GM23338 (cell line): ENCODE measurements at regions not wholly inside any gene's neighbourhood (a gene's known extent, or its start where the extent isn't known, plus 50 kb on each side); places are given as distances from the start of the nearest gene placed in this dataset.

Experiments used
- ATAC-seq: fragments of 200-7000 bp; cut with Tn5 transposase; 3 replicates; pipeline ENCODE4 v1.9.1; 2020
- DNase-seq: peaks from one replicate; pipeline ENCODE4 v3.0.0-alpha.2; 2015; ENCODE audit warnings: low spot score
- H2AFZ ChIP-seq: fragments of 200-600 bp; sonication (generic); 2 replicates; pipeline ENCODE4 v1.8.0; 2016; ENCODE audit warnings: antibody characterized with exemption, mild to moderate bottlenecking, moderate library complexity
- H3F3A ChIP-seq: fragments of 200-600 bp; sonication (generic); replicated peaks from 2 replicates; pipeline ENCODE4 v1.8.0; 2017; ENCODE audit warnings: antibody characterized with exemption, mixed run types, low read depth
- H3K27ac ChIP-seq: fragments of 200-600 bp; sonication (generic); 2 replicates; pipeline ENCODE4 v1.6.1; 2016; ENCODE audit warnings: low read depth
- H3K27me3 ChIP-seq: fragments of 200-600 bp; sonication (generic); 2 replicates; pipeline ENCODE4 v1.8.0; 2016; ENCODE audit warnings: mild to moderate bottlenecking, mixed run types, moderate library complexity; ENCODE audit not compliant: insufficient read depth
- H3K36me3 ChIP-seq: fragments of 200-600 bp; sonication (generic); 2 replicates; pipeline ENCODE4 v1.8.0; 2016; ENCODE audit warnings: mild to moderate bottlenecking; ENCODE audit not compliant: insufficient read depth
- H3K4me1 ChIP-seq: fragments of 200-600 bp; sonication (generic); 2 replicates; pipeline ENCODE4 v1.8.0; 2016; ENCODE audit warnings: mild to moderate bottlenecking, moderate library complexity; ENCODE audit not compliant: insufficient read depth
- H3K4me2 ChIP-seq: fragments of 200-600 bp; sonication (generic); 2 replicates; pipeline ENCODE4 v1.7.1; 2017; ENCODE audit warnings: mixed run types
- H3K4me3 ChIP-seq: fragments of 200-600 bp; sonication (generic); 2 replicates; pipeline ENCODE4 v1.6.1; 2016; ENCODE audit warnings: mixed run types
- H3K79me2 ChIP-seq: fragments of 200-600 bp; sonication (generic); replicated peaks from 2 replicates; pipeline ENCODE4 v1.8.0; 2017; ENCODE audit warnings: mild to moderate bottlenecking; ENCODE audit not compliant: insufficient read depth
- H3K9me2 ChIP-seq: fragments of 200-600 bp; sonication (generic); 2 replicates; pipeline ENCODE4 v1.8.0; 2017; ENCODE audit not compliant: insufficient read depth
- H4K20me1 ChIP-seq: fragments of 200-600 bp; sonication (generic); replicated peaks from 2 replicates; pipeline ENCODE4 v1.8.0; 2017; ENCODE audit warnings: mild to moderate bottlenecking; ENCODE audit not compliant: insufficient read depth
- H3K27ac Mint-ChIP-seq: 2 replicates; pipeline ENCODE4 v1.8.0; 2020; ENCODE audit warnings: inconsistent platforms, mild to moderate bottlenecking, moderate library complexity, mixed read lengths
- H3K27me3 Mint-ChIP-seq: 3 replicates; pipeline ENCODE4 v1.8.0; 2022; ENCODE audit warnings: low read depth, mild to moderate bottlenecking, moderate library complexity, mixed read lengths, inconsistent platforms; ENCODE audit not compliant: insufficient read depth, poor library complexity
- H3K36me3 Mint-ChIP-seq: 3 replicates; pipeline ENCODE4 v1.8.0; 2021; ENCODE audit warnings: low read depth, mild to moderate bottlenecking, inconsistent platforms, moderate library complexity, mixed read lengths
- H3K4me1 Mint-ChIP-seq: 3 replicates; pipeline ENCODE4 v1.8.0; 2020; ENCODE audit warnings: mild to moderate bottlenecking, inconsistent platforms, mixed read lengths
- H3K4me3 Mint-ChIP-seq: 3 replicates; pipeline ENCODE4 v1.8.0; 2021; ENCODE audit warnings: moderate library complexity, mild to moderate bottlenecking, inconsistent platforms, mixed read lengths
- H3K9me3 Mint-ChIP-seq: 3 replicates; pipeline ENCODE4 v1.8.0; 2020; ENCODE audit warnings: moderate library complexity, mild to moderate bottlenecking, inconsistent platforms, mixed read lengths
- CREB1 ChIP-seq: fragments of 250-450 bp; sonication (Bioruptor Pico); IDR thresholded peaks from 2 replicates; pipeline ENCODE4 v1.5.0; 2020; ENCODE audit warnings: low read depth, mild to moderate bottlenecking, moderate library complexity
- EZH2phosphoT487 ChIP-seq: fragments of 200-600 bp; sonication (generic); IDR thresholded peaks from one replicate; pipeline ENCODE4 v1.8.1; 2018; ENCODE audit warnings: antibody characterized with exemption; ENCODE audit not compliant: unreplicated experiment
- JUNB ChIP-seq: IDR thresholded peaks from one replicate; pipeline ENCODE4 v1.6.1; 2016; ENCODE audit warnings: antibody characterized with exemption; ENCODE audit not compliant: unreplicated experiment
- NANOG ChIP-seq: IDR thresholded peaks from 2 replicates; pipeline ENCODE4 v1.6.1; 2016; ENCODE audit warnings: antibody characterized with exemption, borderline replicate concordance
- POLR2AphosphoS5 ChIP-seq: IDR thresholded peaks from 2 replicates; pipeline ENCODE4 v1.6.1; 2016; ENCODE audit warnings: antibody characterized with exemption, low read depth
- STAT1 ChIP-seq: IDR thresholded peaks from one replicate; pipeline ENCODE4 v1.6.1; 2016; ENCODE audit warnings: antibody characterized with exemption; ENCODE audit not compliant: unreplicated experiment
- ZNF331 ChIP-seq: fragments of 250-450 bp; sonication (Bioruptor Pico); IDR thresholded peaks from 2 replicates; pipeline ENCODE4 v1.5.0; 2020; ENCODE audit warnings: low read depth, mild to moderate bottlenecking, moderate library complexity
- TF ChIP-seq, protein P1 (sequence below): IDR thresholded peaks from one replicate; pipeline ENCODE4 v1.6.1; 2018; ENCODE audit warnings: antibody characterized with exemption; ENCODE audit not compliant: unreplicated experiment
- TF ChIP-seq, protein P2 (sequence below): IDR thresholded peaks from 2 replicates; pipeline ENCODE4 v1.6.1; 2016; ENCODE audit warnings: antibody characterized with exemption
- TF ChIP-seq, protein P3 (sequence below), 2 experiments: fragments of 200-600 bp in 1 of 2; sonication (generic) in 1 of 2; conservative IDR thresholded peaks; 2 replicates each; pipeline versions ENCODE4 v1.5.1 to v1.6.1; 2016 to 2017; ENCODE audit warnings: antibody characterized with exemption in 2 of 2, low read depth in 2 of 2, mild to moderate bottlenecking in 2 of 2, moderate library complexity in 1 of 2

DNA sequence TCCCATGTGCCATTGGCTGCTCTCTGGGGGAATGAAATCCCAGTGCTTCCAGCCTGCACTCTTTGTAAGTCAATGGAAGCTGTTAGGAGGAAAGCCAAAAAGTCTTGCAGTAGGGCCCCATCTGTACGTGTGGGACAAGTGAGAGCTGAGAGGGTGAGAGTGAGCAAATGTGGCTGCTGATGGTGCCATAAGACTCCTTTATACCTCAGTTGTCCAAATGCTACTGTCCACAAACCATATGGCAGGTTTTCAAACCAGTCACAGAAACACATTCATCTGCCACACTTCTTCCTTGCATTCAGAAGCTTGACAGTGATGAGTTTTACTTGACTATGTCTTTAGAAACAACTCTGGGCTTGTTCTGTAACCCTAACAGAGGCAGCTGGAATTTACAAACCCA is 543.8 kb downstream of the CSNK1G3 start (continued):
- TF ChIP-seq CREB1 (CRISPR knock-in tag) (no peak), NANOG (no peak), ZNF331 (CRISPR knock-in tag) (no peak)
- TF ChIP-seq, protein P1, sequence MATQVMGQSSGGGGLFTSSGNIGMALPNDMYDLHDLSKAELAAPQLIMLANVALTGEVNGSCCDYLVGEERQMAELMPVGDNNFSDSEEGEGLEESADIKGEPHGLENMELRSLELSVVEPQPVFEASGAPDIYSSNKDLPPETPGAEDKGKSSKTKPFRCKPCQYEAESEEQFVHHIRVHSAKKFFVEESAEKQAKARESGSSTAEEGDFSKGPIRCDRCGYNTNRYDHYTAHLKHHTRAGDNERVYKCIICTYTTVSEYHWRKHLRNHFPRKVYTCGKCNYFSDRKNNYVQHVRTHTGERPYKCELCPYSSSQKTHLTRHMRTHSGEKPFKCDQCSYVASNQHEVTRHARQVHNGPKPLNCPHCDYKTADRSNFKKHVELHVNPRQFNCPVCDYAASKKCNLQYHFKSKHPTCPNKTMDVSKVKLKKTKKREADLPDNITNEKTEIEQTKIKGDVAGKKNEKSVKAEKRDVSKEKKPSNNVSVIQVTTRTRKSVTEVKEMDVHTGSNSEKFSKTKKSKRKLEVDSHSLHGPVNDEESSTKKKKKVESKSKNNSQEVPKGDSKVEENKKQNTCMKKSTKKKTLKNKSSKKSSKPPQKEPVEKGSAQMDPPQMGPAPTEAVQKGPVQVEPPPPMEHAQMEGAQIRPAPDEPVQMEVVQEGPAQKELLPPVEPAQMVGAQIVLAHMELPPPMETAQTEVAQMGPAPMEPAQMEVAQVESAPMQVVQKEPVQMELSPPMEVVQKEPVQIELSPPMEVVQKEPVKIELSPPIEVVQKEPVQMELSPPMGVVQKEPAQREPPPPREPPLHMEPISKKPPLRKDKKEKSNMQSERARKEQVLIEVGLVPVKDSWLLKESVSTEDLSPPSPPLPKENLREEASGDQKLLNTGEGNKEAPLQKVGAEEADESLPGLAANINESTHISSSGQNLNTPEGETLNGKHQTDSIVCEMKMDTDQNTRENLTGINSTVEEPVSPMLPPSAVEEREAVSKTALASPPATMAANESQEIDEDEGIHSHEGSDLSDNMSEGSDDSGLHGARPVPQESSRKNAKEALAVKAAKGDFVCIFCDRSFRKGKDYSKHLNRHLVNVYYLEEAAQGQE, result no peak
- TF ChIP-seq, protein P2, sequence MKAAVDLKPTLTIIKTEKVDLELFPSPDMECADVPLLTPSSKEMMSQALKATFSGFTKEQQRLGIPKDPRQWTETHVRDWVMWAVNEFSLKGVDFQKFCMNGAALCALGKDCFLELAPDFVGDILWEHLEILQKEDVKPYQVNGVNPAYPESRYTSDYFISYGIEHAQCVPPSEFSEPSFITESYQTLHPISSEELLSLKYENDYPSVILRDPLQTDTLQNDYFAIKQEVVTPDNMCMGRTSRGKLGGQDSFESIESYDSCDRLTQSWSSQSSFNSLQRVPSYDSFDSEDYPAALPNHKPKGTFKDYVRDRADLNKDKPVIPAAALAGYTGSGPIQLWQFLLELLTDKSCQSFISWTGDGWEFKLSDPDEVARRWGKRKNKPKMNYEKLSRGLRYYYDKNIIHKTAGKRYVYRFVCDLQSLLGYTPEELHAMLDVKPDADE, result no peak

DNA sequence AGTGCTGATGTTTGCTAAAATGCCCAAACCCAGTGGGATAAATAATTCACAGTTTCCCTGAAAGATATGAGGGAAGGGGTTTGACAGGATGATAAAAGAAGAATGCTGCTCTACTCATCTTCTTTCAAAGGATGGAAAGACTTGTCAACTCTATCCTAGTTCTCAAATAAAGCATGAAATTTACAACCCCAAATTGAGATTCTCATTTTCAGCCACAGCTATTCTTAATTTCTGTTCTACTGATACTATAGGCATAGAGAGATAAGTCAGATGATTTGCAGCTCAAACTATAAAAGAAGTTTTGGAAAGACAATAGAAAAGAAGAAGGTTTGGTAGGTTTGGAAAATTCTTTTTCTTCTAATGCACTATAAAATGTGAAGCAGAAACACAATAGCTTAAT is 542.6 kb downstream of the CSNK1G3 start:
- H3K36me3 ChIP-seq, result no peaks in the 10 kb centered on the region
- no peak for TF ChIP-seq NANOG
- TF ChIP-seq, protein P3, sequence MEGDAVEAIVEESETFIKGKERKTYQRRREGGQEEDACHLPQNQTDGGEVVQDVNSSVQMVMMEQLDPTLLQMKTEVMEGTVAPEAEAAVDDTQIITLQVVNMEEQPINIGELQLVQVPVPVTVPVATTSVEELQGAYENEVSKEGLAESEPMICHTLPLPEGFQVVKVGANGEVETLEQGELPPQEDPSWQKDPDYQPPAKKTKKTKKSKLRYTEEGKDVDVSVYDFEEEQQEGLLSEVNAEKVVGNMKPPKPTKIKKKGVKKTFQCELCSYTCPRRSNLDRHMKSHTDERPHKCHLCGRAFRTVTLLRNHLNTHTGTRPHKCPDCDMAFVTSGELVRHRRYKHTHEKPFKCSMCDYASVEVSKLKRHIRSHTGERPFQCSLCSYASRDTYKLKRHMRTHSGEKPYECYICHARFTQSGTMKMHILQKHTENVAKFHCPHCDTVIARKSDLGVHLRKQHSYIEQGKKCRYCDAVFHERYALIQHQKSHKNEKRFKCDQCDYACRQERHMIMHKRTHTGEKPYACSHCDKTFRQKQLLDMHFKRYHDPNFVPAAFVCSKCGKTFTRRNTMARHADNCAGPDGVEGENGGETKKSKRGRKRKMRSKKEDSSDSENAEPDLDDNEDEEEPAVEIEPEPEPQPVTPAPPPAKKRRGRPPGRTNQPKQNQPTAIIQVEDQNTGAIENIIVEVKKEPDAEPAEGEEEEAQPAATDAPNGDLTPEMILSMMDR (conservative IDR thresholded peaks at IDR 0.05; ENCODE audit: low read depth in 2 of 2), result no peak
- TF ChIP-seq, protein P2, result no peak
- no peak for TF ChIP-seq STAT1
- no peak for TF ChIP-seq ZNF331 (CRISPR knock-in tag)
- TF ChIP-seq POLR2AphosphoS5, result no peak
- TF ChIP-seq, protein P1, result no peak
- TF ChIP-seq JUNB, result no peak
- TF ChIP-seq EZH2phosphoT487, result no peak

More for the DNA sequence above, 542.6 kb downstream of the CSNK1G3 start:
- DNase-seq (no peak), ATAC-seq (no peak)
- Histone ChIP-seq H3K27ac (no peak overlapping the region), H3F3A (no peaks in the 10 kb centered on the region), H3K9me2 (0 out of 2 replicates have a peak, but pooled peaks cover 3% of the 10 kb centered on the region), H4K20me1 (no peaks in the 10 kb centered on the region), H3K4me2 (no peak overlapping the region), H2AFZ (no peak overlapping the region), H3K4me3 (no peak overlapping the region), H3K27me3 (no peaks in the 10 kb centered on the region), H3K79me2 (no peaks in the 10 kb centered on the region), H3K4me1 (no peaks in the 10 kb centered on the region)
- Mint-ChIP-seq H3K4me1 (no peaks in the 10 kb centered on the region), H3K27me3 (no peaks in the 10 kb centered on the region), H3K36me3 (no peaks in the 10 kb centered on the region), H3K4me3 (no peak overlapping the region), H3K9me3 (no peaks in the 10 kb centered on the region), H3K27ac (no peak overlapping the region)
